NCI-H524 (cell line): ENCODE measurements at regions not wholly inside any gene's neighbourhood (a gene's known extent, or its start where the extent isn't known, plus 50 kb on each side); places are given as distances from the start of the nearest gene placed in this dataset.
A peak's percentile ranks its signal among the peaks of the same experiment; 100 is the strongest.
"Not testable (repeated sequence)": the region's sequence is repeated elsewhere in the genome, so short reads cannot be mapped to it uniquely, and the experiment has no call there.

ENCODE experiments used
- DNase-seq, 2 experiments: peaks; one replicate each; lab custom pipeline; 2025; lab: John Stamatoyannopoulos, UW

DNA sequence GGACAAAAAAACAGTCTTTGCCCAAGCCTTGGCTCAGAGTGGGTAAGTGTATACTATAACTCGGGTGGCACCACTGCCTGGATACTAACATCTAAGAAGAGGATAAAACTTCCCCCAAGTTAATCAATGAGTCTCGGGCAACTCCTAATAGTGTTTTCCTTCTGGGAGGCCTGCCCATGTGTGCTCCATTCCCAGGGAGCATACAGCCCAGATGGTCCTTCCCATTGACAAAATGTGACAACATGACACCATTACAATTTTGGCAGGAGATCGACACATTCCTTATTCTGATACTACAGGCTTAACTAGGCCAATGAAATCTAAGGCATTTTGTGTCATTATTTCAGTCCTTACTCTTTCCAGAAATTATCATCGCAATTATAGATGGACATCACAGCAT, 52.7 kb upstream of the CRIM1 start:
- no peak for DNase-seq

DNA sequence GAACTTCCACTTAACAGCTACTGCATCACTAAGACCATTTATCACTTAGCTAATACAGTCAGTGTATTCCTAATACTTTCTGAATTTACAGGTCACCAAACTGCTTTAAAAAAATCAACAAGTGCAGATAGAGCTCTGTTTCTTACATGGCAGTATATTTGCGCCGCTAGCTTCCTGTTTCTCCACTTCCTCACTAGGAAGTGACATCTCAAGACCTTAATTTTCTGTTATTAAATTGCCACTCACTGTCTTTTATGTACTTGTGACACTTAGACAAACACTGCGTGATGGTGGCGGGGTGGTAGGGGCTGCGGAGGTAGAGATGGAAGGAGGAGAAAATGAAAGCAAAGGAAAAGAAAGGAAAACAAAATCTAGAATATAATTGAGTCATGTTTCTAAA, 53.7 kb upstream of the CRIM1 start:
- DNase-seq = no peak

DNA sequence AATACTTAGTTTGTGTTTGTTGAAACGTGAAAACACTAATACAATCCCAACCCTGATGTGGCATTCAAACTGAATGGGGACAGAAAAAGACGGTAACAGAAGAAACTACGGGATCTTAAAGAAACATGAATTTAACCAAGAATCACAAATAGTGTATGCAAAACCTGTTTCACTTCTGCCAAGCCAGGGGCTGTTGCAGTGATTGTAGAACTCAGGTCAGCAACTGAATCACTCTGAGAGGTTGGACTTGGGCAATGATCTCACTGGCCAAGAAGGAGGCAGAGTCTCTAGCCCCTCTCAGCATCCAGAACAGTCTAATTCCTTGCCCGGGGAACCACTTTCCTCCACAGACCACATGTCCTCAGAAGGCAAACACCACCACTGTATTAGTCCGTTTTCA, 54.9 kb upstream of the CRIM1 start:
- no peak for DNase-seq

DNA sequence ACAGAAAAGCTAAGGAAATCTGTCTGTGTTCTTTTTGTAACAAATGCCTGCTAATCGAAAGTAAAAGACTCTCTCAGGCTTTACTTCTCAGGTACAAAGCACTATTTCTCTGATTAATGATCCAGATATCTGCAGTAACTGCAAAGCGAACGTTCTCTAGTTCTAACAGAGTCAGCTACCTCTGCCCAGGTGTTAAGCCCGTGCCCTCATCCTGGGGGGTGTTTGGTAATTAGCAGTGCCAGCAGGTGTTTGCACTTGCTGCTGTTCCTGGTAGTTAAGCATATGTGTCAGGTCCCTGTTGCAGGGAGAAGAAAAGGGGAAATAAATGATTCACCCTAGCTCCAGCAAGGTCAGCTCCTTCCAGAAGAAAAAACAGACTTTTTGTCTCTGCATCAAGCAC, 58.8 kb upstream of the CRIM1 start:
- no peak for DNase-seq

DNA sequence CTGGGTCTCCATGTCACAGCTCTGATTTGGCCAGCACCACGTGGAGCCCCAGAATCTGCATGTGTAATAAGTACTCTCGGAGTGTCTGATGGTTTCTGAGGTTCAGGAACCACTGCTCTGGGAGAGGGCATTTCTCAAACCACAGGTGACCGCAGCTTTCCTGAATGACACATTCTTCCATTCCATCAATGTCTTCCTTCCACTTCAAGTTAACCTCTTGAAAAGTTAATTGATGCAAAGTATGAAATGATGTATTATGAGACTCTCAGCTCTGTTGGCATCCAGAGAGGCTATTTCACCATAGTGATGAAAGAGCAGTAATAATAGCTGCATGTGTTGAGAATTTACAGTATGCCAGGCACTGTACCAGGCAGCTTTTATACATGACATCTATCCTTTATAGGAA, 61.3 kb upstream of the CRIM1 start:
- DNase-seq = no peak

DNA sequence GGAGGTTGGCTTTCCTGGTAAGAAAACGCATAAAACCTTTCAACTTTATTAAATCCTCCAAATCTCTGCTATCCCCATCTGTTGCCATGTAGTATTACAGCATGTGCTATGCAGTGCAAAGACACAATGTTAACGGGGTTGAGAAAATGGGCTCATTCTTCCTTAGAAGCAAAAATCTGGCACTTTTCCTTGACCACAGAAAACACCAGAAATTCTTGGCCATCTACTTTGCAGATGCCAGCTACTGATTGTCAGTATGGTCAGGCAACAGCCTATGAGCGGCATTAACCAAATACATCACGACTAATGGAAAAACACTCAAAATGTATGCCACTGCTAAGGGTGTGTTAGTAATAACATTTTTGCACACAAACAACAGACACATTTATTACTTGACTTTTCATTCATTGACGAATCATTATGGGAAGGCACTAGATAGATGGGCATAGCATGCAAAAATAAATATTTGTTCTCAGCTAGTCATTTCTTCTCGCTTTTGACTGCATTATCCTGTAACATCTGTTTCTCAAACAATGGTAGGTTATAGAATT, 65.2 kb upstream of the CRIM1 start:
- DNase-seq = peak in 1 of 2 experiments; percentile 80

DNA sequence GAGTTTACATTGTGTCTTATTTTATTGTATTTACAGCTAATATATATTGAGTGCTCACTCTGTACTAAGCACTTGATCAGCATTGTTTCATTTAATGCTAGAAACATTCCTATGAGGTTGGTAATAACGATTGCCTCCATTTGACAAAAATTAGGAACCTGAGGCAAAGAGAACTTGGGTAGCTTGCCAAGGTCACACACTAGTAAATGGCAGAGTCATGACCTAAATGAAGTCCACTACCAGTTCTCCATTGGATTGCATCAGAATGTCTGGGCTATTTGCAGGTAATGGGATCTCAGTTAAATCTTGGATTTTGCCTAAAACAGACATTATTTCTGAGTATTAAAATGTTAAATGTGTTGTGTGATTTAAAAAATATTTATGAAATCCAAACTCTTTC, 65.8 kb upstream of the CRIM1 start:
- DNase-seq = no peak

DNA sequence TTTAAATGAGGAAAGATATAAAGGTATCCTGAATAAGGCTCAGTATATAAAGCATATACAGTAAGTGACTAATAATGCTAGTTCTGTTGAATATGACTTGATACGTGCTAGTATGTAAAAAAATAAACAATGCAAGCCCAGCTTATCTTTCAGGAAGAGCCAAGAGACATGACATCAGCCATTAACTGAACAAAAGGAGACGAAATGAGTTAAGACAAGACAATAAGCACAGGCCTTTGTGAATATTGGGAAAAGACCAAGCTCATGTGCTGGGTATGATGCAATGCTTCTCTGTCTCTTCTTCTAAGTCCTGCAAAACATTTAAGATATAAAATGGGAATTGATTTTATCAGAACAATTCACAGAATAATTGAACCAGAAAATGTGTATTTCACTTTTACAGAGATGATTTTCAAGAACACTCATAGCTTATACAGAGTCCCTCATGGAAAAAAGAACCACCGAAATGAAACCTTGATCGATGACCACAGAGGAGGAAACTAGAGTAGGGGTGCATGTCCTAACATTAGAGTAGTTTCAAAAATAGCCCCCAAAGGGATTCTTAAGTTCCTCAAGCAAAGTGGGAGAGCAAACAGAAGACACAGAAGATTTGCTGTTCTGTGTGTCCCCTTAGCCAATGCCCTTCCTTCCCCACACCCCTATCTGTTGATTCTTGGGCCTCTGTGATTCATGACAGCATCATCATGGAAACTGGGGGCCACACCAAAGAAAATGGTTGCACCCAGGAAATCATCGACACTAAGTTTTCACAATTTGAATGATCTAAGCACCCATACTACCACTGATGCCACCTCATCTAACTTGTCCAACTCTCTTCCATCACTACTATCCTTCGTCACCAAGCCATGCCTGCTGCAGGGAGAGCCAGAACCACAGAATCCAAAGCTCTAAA, 68.0 kb upstream of the CRIM1 start:
- DNase-seq = no peak

DNA sequence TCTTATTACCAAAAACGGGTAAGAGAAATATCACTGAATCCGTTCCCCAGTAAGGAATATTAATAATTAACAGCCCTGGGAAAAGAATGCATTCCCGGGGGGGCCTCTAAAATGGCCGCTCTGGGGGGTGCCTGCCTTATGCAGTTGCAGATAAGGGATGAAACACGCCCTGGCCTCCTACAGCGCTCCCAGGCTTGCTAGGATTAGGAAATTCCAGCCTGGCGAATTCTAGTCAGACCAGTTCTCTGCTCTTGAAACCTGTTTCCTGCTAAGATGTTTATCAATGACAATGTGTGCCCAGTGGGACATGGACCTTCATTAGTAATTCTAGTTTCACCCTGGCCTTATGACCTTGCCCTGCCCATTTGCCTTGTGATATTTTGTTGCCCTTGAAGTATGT, 76.1 kb upstream of the CRIM1 start:
- not testable (repeated sequence) for DNase-seq

DNA sequence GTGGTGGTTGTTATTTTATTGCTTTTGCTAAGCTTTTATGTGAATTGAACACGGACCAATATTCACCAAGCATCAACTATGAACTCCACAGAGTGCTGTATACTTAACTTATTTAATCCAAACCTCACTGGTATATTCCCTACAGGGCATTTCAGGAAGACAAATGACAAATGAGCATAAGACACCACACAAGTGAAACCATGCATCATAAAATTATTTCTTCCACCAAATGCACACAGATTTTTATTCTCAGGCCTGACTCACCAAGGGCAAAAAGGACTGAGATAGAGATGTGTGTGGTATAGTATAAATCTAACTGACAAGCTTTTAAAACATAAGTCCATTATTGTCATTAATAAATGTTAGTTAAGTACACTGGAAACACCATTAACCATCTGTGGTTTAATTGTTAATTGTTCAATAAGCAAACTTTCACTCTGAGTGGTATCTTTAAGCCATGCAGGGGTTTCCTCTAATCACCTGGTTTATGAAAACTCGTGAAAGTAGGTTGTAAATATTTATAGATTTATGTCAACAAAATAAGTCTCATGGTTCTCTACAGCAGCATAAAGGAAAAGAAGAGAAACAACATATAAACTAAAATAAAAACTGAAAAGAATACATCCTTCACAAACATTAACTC, 77.6 kb upstream of the CRIM1 start:
- peak in 1 of 2 experiments; percentile 59 for DNase-seq

DNA sequence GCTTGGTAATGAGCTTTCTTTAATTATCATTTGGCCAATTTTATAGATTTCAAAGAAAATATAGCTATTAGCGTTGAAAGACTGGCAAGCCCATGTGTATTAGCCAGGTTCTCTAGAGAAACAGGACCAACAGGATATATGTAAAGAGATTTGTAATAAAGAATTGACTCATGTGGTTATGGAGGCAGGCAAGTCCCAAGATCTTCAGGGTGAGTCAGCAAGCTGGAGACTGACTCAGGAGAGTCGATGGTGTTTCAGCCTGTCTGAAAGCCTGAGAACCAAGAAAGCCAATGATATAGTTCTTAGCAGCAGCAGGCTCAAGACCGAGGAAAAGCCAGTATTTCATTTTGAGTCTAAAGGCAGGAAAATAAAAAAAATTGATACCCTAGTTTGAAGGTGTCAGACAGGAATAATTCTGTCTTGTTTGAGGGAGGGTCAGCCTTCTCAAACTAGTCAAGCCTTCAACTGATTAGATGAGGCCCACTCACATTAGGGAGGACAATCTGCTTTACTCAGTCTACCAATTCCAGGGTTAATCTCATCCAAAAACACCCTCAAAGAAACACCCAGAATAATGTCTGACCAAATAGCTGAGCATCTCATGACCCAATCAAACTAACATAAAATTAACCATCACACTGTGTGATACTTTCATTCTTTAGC, 78.3 kb upstream of the CRIM1 start:
- no peak for DNase-seq

DNA sequence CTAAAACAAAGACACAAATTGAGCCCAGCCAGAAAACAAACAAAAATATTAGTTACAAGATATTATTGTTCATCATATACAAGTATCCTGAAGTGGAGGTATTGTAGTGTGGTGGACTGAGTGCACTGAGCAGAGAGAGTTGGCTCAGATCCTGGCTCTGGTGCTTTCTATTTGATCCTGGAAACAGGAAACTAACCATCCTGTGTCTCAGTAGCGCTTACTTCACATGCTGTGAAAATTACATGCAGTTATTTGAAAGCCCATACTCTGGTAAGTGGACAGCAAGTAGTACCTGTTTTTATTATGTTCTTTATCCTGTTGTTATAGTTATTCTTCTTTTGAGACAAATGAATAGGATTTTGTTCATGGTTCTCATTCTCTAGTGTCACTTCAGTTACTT, 84.3 kb upstream of the CRIM1 start:
- DNase-seq = no peak

DNA sequence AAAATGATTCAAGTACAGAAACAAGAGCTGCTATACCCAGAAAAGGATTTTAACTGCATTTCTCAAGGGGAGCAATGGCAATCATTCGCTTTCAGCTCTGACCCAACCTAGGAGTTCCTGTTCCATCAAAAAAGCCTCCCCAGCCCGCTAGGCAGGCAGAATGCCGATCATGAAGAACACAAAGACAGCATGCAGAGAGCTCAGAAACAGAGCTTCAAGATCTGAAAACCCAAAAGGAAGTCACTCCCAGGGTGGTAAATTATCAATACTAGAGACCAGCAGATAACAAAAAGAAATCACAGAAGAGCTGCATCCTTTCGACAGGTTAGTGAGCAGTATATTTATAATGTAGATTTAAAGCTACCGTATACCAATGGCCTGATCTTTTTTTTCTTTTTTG, 84.8 kb upstream of the CRIM1 start:
- DNase-seq = no peak

DNA sequence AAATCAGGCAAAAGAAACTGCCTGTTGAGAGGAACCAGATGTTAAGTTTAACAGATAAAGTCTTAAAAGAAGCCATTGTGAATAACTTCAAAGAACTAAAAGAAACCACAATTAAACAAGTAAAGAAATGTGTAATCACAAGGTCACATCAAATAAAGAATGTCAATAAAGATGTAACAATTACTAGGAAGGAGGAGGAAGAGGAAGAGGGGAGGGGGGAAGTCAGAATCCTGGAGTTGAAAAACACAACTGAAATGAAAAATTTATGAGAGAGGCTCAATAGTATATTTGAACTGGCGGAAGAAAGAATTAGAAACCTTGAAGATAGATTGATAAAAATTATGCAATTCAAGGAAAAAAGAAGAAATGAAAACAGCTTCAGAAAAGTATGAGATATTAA, 88.4 kb upstream of the CRIM1 start:
- DNase-seq = no peak

DNA sequence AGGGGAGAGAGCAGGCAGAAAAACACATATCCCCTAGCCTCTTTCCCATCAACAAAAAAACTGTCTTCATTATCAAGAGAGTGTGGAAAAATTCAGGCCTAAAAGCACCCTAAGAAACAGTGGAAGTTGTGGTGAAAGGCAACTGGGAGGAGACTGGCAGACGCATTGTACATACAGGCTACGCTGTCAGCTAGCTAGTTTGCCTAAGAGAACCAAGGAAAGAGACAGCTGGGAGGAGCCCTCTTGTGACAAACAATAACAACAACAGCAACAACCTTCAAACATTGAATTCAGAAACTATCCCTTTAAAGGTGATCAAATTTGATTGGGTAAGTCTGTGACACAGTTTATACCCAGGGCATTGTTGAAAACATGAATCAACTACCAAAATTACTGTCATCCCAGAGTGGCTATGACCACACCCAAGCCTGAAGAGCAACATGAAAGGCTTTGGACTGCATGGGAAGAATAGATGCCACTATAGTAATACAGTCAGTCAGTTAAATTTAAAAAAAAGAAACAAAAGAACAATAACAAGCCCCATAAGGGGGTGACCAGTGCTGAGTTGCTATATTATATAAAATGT, 88.9 kb upstream of the CRIM1 start:
- DNase-seq = no peak

DNA sequence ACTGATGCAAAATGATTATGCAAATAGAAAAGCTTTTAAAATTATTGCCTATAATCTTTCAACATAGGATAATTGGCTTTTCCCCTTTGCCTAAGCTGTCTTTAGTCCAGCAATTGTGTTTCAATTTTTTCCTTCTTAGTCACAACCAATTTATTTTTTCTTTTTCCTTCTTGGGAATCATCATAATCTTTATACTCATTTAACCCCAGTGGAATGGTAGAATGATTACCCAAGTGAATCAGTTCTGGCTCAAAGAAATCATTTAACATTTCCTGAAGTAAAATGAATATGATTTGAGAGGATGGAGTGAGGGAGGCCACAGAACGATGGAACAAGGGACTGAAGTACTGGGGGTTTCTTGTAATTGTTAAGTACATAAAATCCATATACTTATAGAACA, 93.0 kb upstream of the CRIM1 start:
- DNase-seq = no peak

DNA sequence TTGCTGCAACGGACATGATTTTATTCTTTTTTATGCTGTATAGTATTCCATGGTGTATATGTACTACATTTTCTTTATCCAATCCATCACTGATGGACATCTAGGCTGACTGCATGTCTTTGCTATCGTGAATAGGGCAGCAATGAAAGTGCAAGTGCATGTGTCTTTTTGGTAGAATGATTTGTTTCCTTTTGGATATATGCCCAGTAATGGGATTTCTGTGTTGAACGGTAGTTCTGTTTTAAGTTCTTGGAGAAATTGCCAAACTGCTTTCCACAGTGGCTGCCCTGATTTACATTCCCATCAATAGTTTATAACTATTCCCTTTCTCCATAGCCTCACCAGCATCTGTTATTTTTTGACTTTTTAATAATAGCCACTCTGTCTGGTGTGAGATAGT, 99.7 kb upstream of the CRIM1 start:
- no peak for DNase-seq

DNA sequence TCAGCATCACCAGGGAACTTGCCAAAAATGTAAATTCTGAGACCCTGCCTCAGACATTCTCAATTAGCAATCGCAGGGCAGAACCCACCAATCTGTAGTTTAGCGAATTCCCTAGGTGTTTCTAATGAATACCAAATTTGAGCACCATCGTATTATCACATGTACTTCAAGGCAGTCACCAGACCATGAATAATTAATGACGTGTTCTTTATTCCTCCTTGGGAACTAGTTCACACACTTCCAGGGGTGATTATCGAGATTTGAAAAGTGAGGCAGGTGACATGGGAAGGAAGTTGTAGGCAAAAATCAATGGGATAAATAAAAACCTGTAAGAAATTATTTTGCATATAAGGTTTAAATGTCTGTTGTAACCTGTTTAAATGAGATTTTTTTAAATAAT, 102.5 kb upstream of the CRIM1 start:
- DNase-seq = no peak

DNA sequence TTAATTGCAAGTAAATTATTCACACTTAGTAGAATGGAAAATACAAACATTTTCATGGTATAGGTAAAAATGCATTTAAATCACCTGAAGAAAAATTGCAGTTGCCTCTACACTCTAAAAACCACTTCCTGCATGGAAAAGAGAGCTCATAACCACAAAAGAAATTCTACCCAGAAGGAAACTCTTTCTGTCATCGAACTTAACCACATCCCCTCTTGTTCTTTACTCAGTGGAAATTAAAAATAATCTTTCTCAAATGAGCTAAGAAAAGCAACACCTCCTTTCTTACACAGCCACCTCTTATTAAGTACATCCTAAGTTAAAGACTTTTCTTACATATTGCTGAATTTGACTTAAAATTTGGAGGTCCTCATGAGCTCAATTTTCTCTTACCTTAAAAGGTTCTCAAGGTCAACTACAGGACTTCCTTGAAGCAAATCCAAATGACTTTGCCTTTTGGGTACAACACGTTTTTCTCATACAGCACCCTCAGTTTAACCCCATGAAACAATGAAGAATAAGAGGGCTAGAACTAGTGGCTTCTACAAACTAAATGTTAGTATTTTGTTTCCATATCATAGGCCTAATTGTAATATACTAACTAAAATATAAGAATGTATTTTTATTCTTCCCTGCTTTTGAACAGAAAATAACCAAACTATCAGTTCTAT, 109.1 kb upstream of the CRIM1 start:
- no peak for DNase-seq

DNA sequence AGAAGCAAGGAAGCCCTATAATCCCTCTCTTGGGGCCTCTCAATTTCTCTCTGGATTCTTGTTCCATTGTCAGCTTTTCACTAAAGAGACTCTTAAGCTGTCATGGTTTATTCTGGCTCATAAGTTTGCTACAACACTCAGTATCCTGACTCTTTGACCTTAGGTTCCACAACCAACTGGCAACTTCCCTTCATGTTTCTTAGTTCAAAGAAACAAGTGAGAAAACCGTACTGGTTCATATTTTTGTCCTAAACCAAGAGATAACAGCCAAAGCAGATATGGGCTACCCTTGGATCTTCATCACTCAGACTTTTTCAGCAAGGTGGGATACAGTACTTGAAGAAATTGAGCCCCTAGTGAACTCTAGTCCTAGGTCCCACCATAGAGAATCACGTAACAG, 109.9 kb upstream of the CRIM1 start:
- no peak for DNase-seq

DNA sequence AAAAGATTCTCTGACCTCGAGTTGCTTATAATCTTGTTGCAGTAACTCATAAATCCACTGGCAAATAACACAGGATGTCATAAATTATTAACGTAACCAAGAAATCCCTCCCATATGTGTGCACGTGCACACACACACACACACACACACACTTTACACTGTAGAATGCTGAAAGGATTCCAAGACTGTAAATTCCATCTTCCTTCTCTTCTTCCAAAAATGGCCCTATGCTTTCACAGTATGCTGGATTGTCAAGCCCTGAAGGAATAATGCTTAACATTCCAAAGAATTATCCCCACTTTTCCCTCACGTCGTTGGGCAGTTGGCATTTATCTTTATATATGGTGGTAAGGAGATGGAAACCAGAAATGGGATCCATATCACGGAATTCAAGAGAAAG, 117.5 kb upstream of the CRIM1 start:
- DNase-seq = no peak

DNA sequence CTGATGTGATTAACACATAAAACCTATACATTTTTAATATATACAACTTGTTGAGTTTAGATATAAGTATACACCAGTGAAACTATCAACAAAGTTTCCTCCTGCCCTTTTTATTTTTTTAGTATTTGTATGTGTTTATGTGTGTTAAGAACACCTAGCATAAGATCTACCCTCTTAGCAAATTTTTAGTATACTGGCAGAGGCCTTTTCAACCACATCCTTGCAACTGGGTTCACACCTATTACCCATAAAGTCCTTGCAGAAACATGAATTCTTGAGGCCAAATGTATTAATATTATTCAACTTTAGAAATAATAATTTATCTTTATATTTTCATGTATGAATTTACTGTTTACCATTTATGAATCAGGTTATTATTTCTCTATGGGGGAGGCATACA, 119.7 kb upstream of the CRIM1 start:
- DNase-seq = no peak
